ENCODE measurements at regions not wholly inside any gene's neighbourhood (a gene's known extent, or its start where the extent isn't known, plus 50 kb on each side); places are given as distances from the start of the nearest gene placed in this dataset.

- no peak for TF ChIP-seq CTCF (IDR thresholded peaks at IDR 0.05)
- TF ChIP-seq POLR2AphosphoS5 (IDR thresholded peaks at IDR 0.05), result no peak
- no peak for TF ChIP-seq POLR2A (IDR thresholded peaks at IDR 0.05)
Observed at GRCh38 chr3:3232251-3232650, 52.8 kb upstream of the CRBN start.
